ENCODE measurements at regions not wholly inside any gene's neighbourhood (a gene's known extent, or its start where the extent isn't known, plus 50 kb on each side); places are given as distances from the start of the nearest gene placed in this dataset.
"Not testable (repeated sequence)": the region's sequence is repeated elsewhere in the genome, so short reads cannot be mapped to it uniquely, and the experiment has no call there.

DNA sequence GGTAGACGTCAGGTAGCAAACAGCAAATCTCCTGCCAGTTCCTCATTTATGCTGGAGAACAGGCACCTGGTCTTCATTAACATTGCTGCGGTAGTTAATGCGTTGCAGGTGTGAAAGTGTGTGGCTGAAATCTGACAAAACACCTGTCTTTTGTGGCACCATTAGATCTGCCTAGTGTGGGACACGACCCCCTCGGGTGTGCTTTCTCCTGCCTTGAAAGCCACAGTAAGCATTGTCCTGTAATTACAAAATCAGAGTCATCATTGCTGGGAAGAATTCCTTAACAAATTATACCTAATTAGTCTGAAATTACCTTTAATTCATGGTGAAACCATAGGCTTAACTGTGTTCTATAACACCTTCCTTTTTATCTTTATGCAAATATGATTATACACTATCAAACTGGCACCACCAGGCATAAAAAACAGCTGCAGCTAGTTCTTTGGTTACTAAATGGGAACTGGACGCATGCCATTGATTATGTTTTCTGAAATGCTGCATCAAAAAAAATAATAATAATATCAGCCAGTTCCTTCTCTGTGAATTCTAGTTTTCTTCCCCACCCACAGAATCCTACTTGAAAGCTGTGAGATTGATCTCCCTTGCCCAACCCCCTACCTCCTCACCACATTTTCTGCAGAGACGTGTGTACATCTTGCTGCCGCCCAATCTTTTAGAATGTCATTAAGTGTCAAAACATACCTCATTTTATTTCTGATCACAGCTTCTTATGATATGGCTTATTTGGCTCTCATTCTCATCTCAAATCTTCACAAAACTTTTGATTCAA, 374.0 kb downstream of the NFIB start:
- no peak for DNase-seq

DNA sequence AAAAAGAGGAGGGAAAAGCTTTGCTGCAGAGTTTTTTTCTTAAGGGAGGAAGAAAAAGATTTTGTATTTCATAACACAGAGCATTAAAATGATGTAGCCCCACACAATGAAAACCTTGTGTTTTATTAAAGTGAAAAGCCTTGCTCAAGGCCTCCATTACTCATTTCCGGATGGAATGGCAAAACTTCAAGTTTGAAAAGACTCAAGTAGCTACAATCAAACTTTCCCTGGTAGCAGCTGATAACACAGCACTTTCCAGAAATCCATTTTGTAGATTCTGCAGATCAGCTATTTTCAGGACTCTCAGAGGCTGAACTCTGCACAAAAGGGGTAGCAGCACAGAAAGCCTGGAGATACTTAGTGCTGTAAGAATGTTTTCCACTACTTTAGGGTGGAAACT, 374.8 kb downstream of the NFIB start:
- DNase-seq: peak; percentile 75

DNA sequence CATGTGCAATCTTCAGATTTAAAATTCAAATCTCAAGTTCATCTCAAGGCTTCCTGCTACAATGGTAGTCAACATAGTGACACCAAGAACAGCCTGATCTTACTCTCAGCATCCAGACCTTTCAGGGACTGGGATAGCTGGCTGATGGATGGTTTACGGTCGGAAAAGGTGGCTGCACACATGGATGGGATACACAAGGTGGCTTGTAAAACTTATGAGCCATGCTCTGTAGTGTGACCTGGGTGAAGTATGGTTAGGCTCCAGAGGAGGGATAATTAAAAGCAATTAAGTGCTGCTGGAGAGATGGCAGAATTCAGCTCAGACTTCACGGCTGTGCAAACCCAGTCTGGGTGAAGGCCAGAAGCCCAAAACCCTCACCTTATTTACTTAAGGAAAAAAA, 379.5 kb downstream of the NFIB start:
- DNase-seq: no peak

DNA sequence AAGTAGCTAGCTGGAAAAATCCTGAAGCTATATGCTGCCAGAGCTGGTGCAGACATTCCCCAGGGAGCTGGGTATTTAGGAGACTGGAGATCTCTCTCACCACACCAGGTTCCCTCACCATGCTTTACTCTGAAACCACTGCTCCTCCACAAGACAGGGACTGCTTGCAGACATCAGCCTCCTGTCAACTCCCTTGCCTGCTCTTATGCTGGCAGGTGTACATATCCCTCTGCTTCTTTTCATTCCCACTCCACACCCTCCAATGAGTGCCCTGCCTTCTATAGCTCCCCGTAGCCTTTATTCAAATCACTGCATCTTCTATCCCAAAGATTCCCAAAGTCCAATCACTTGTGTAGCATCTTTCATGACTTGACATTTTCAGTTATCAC, 380.7 kb downstream of the NFIB start:
- no peak for DNase-seq

- DNase-seq: no peak
Observed at GRCh38 chr9:13932528-13933267, 381.2 kb downstream of the NFIB start.

DNA sequence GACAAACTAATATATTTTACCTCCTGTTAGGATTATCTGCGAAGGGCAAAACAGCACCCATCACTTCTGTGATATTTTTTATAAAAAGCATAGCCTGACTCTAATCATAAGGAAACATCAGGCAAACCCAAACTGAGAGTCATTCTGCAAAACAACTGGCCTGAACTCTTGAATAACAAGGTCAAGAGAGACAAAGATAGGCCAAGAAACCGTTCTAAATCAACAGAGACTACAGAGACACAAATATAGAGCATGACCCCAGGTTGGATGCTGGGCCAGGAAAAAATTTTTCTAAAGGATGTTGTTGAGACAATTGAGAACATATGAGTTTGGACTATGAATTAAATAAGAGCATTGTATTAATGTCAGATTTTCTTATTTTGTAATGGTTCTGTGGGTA, 384.9 kb downstream of the NFIB start:
- DNase-seq: no peak

GRCh38 chr9:13923381-13923780, 390.6 kb downstream of the NFIB start:
- no peak for DNase-seq

DNA sequence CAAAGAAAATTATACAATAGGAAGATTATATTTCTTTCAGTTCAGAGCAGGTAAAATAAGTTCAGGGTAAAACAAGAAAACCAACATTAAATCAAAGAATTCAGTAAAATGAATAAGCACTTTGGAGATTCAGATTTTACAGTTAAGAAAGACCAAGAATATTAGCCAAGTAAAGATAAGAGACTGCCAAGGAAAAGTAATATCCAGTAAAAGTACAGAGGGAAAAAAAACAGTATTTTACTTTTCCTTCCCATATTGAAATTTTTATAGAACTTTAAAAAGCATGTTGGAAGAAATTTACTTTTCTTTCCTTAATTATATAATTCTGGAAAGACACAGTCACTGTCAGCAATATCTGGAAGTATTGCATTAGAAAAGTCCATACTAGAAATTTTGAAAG, 393.4 kb downstream of the NFIB start:
- DNase-seq: no peak

GRCh38 chr9:13919401-13919800, 394.5 kb downstream of the NFIB start:
- no peak for DNase-seq

- no peak for DNase-seq
Observed at GRCh38 chr9:13917534-13917933, 396.4 kb downstream of the NFIB start.

DNA sequence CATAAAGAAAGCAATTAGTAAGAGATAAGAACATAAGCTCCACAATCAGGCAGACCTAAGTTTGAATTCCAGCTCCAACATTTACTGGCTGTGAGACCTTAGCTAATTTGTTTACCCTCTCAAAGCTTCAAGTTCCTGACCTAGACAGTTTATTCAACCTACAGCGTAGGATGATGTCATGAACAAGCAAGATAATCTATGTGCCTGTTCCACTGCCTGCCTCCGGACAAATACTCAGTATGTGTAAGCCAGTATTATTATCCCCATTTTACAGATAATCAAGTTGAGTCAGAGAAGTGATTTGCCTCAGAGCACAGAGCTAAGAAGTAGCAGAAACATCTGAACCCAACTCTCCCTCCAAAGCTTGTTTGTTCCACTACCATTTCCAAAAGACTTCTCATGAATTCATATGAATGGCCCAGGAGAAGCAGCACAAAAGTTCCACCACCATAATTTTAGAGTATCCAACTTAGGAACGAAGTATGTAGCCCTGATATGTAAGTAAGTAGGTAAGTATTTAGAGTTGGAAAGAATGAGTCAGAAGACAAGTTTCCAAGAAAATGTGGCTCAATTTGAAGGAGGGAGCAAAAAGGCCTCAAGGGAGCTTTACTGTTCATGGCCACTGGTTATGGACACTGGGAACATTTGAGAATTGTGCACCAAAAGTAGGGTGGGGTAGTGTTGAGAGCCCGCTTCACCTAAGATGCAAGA, 398.2 kb downstream of the NFIB start:
- no peak for DNase-seq

DNA sequence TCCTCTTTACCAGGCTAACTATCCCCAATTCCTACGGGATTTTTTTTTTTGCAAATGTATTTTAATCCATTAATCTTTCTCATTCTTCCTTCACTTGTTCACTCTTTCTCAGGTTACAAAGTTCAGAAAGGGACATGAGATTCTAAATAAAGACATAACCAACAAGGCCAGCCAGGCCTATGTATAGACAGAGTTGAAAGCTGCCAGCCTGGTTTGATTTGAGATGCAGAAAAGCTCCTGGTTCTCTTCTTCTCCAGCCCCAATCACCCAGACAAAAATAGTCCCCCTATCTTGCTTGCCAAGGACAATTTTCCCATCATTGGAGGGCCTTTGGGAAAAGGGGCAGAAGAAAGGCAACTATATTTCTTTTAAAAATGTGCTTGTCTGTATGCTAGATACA, 398.8 kb downstream of the NFIB start:
- no peak for DNase-seq

GRCh38 chr9:13911473-13911872, 402.5 kb downstream of the NFIB start:
- no peak for DNase-seq

DNA sequence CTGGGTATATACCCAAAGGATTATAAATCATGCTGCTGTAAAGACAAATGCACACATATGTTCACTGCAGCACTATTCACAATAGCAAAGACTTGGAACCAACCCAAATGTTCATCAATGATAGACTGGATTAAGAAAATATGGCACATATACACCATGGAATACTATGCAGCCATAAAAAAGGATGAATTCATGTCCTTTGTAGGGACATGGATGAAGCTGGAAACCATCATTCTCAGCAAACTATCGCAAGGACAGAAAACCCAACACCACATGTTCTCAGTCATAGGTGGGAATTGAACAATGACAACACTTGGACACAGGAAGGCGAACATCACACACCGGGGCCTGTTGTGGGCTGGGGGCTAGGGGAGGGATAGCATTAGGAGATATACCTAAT, 406.1 kb downstream of the NFIB start:
- DNase-seq: not testable (repeated sequence)

GRCh38 chr9:13904746-13905145, 409.2 kb downstream of the NFIB start:
- DNase-seq: no peak

DNA sequence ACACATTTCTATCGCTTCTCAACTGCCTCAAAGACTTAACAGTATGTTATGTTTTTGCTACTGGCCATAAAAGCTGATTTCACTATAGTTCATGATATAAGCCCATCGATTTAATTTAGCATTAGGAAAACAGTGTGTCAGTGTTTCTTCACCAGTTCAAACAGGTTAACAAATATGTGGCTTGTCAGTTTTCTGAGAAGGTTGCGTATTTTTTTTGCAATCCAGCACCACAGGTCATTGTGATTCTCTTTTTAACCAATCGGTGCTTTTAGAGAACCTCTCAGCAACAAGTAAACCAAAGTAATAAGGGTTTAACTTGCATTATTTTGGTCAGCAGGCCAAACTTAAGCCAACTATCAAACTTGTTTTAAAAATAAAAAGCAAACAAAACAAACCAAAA, 409.6 kb downstream of the NFIB start:
- DNase-seq: no peak

- DNase-seq: no peak
Observed at GRCh38 chr9:13902286-13903066, 411.5 kb downstream of the NFIB start.

DNA sequence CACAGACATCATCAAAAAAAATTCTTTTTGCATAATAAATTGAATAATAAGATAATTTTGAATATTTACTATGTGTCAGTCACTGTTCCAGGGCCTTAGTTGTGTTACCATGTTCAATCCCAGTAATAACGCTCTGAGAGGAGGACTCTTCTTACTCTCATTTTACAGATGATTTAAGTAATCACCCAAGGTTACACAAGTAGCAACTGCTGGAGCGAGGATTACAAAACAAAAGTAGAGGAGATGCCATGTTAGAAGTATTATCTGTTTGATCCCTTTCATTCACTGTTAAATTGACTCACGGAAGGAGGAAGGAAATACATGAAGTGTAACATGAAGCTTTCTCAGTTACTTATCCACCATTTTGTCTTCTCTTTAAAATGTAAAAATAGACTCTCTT, 412.8 kb downstream of the NFIB start:
- no peak for DNase-seq

DNA sequence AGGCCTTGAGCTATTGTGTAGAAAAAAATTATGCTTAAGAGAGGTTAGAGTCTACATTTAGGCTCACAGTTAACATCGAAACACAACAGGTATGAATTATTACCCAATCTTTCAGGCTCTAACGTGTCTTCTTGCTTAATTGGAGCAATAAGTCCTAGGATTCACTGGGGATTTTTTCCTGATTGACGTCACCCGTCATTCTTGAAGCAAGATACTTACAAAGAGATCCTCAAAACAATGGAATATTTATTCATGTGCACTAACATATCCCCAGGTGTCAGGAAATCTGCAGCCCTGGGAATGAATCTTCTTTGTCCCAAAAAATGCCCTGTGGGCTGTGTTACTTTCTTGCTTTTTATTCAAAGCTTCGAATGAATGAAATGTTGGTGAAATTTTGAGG, 413.5 kb downstream of the NFIB start:
- DNase-seq: no peak

- DNase-seq: no peak
Observed at GRCh38 chr9:13899924-13900323, 414.0 kb downstream of the NFIB start.

- peak; percentile 18 for DNase-seq
Observed at GRCh38 chr9:13898957-13899356, 415.0 kb downstream of the NFIB start.

GRCh38 chr9:13896922-13897835, 416.8 kb downstream of the NFIB start:
- DNase-seq: peak; percentile 20

Measured in fibroblast of skin of scalp (primary cell).